ENCODE measurements at regions not wholly inside any gene's neighbourhood (a gene's known extent, or its start where the extent isn't known, plus 50 kb on each side); places are given as distances from the start of the nearest gene placed in this dataset.

DNA sequence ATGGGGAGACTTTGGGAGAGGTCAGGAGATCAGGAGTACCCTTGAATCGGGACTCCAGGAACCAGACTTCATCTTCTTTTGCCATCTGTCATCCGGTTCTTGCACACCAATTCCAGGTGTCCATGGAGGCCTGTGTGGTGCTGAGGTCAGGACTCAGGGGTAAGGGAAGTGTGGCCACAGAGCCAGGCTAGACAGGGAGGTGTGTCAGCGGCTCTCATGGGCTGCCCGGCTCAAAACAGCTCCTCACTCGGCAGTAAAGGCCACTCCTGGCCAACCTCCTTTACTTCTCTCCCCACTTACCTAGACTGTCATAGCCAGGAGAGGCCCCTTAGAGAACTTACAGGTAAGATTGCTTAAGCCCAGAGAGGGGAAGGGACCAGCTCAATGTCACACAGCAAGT is 75.7 kb upstream of the NECTIN1 start:
- TF ChIP-seq, protein P1, sequence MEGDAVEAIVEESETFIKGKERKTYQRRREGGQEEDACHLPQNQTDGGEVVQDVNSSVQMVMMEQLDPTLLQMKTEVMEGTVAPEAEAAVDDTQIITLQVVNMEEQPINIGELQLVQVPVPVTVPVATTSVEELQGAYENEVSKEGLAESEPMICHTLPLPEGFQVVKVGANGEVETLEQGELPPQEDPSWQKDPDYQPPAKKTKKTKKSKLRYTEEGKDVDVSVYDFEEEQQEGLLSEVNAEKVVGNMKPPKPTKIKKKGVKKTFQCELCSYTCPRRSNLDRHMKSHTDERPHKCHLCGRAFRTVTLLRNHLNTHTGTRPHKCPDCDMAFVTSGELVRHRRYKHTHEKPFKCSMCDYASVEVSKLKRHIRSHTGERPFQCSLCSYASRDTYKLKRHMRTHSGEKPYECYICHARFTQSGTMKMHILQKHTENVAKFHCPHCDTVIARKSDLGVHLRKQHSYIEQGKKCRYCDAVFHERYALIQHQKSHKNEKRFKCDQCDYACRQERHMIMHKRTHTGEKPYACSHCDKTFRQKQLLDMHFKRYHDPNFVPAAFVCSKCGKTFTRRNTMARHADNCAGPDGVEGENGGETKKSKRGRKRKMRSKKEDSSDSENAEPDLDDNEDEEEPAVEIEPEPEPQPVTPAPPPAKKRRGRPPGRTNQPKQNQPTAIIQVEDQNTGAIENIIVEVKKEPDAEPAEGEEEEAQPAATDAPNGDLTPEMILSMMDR (IDR thresholded peaks at IDR 0.05), result no peak
- TF ChIP-seq POLR2A (IDR thresholded peaks at IDR 0.05), result no peak
